ENCODE measurements at regions not wholly inside any gene's neighbourhood (a gene's known extent, or its start where the extent isn't known, plus 50 kb on each side); places are given as distances from the start of the nearest gene placed in this dataset.

- TF ChIP-seq CTCF (IDR thresholded peaks at IDR 0.05) (no peak), POLR2A (IDR thresholded peaks at IDR 0.05) (no peak)
These were observed 78.6 kb upstream of the GATA5 start for GRCh38 chr20:62554214-62554897.
